ACC112 (cell line): ENCODE measurements at regions not wholly inside any gene's neighbourhood (a gene's known extent, or its start where the extent isn't known, plus 50 kb on each side); places are given as distances from the start of the nearest gene placed in this dataset.

Experiments
- H2AFZ ChIP-seq: fragments of 200-600 bp; sonication (generic); one replicate; pipeline ENCODE4 v1.6.0; 2017; ENCODE audit warnings: antibody characterized with exemption, low read length; ENCODE audit not compliant: unreplicated experiment
- H3K27ac ChIP-seq: fragments of 200-600 bp; sonication (generic); 2 replicates; pipeline ENCODE4 v1.5.1; 2014; ENCODE audit warnings: low read depth, mild to moderate bottlenecking, antibody characterized with exemption, low read length, moderate library complexity
- H3K27me3 ChIP-seq: fragments of 200-600 bp; sonication (generic); 2 replicates; pipeline ENCODE4 v1.6.1; 2014; ENCODE audit warnings: mild to moderate bottlenecking, antibody characterized with exemption, low read length, moderate library complexity, mixed read lengths; ENCODE audit not compliant: insufficient read depth
- H3K36me3 ChIP-seq: fragments of 200-600 bp; sonication (generic); 2 replicates; pipeline ENCODE4 v1.6.1; 2016; ENCODE audit warnings: mild to moderate bottlenecking, antibody characterized with exemption, low read length, moderate library complexity, mixed read lengths; ENCODE audit not compliant: insufficient read depth
- H3K4me1 ChIP-seq: fragments of 200-600 bp; sonication (generic); one replicate; pipeline ENCODE4 v1.6.1; 2016; ENCODE audit warnings: low read length, mixed read lengths; ENCODE audit not compliant: insufficient read depth, unreplicated experiment, control insufficient read depth
- H3K4me3 ChIP-seq: fragments of 200-600 bp; sonication (generic); 2 replicates; pipeline ENCODE4 v1.5.1; 2014; ENCODE audit warnings: mild to moderate bottlenecking, low read depth, low read length
- H3K79me2 ChIP-seq: fragments of 200-600 bp; sonication (generic); one replicate; pipeline ENCODE4 v1.6.0; 2016; ENCODE audit warnings: low read length; ENCODE audit not compliant: control insufficient read depth, unreplicated experiment, insufficient read depth

GRCh38 chr1:173275496-173275895 is 68.4 kb upstream of the TNFSF4 start:
- H3K79me2 ChIP-seq = no peaks in the 10 kb centered on the region
- H3K4me3 ChIP-seq = no peak overlapping the region

GRCh38 chr1:173276922-173277800 is 70.0 kb upstream of the TNFSF4 start:
- Histone ChIP-seq H2AFZ (no peak overlapping the region), H3K36me3 (no peaks in the 10 kb centered on the region), H3K79me2 (no peaks in the 10 kb centered on the region), H3K27me3 (no peaks in the 10 kb centered on the region), H3K4me1 (no peaks in the 10 kb centered on the region), H3K4me3 (no peak overlapping the region), H3K27ac (no peak overlapping the region)

More at GRCh38 chr1:173275496-173275895, 68.4 kb upstream of the TNFSF4 start:
- H2AFZ ChIP-seq = no peak overlapping the region
- no peak overlapping the region for H3K27ac ChIP-seq
- peaks cover 3% of the 10 kb centered on the region for H3K4me1 ChIP-seq
- no peaks in the 10 kb centered on the region for H3K36me3 ChIP-seq
- H3K27me3 ChIP-seq = no peaks in the 10 kb centered on the region

GRCh38 chr1:173280899-173281660 is 73.9 kb upstream of the TNFSF4 start:
- no peak overlapping the region for H2AFZ ChIP-seq
- H3K27ac ChIP-seq = no peak overlapping the region
- no peaks in the 10 kb centered on the region for H3K36me3 ChIP-seq
- no peaks in the 10 kb centered on the region for H3K4me1 ChIP-seq
- no peak overlapping the region for H3K4me3 ChIP-seq
- no peaks in the 10 kb centered on the region for H3K27me3 ChIP-seq
- H3K79me2 ChIP-seq = no peaks in the 10 kb centered on the region

GRCh38 chr1:173285048-173285447 is 77.9 kb upstream of the TNFSF4 start:
- Histone ChIP-seq H3K79me2 (no peaks in the 10 kb centered on the region), H3K27ac (no peak overlapping the region), H3K36me3 (no peaks in the 10 kb centered on the region), H3K4me1 (no peaks in the 10 kb centered on the region), H3K4me3 (no peak overlapping the region), H3K27me3 (no peaks in the 10 kb centered on the region), H2AFZ (no peak overlapping the region)

GRCh38 chr1:173287785-173288184 is 80.7 kb upstream of the TNFSF4 start:
- no peak overlapping the region for H2AFZ ChIP-seq
- H3K36me3 ChIP-seq = no peaks in the 10 kb centered on the region
- H3K4me3 ChIP-seq = no peak overlapping the region
- no peaks in the 10 kb centered on the region for H3K4me1 ChIP-seq
- no peaks in the 10 kb centered on the region for H3K27me3 ChIP-seq
- no peak overlapping the region for H3K27ac ChIP-seq
- H3K79me2 ChIP-seq = no peaks in the 10 kb centered on the region

- no peak overlapping the region for H3K27ac ChIP-seq
- no peaks in the 10 kb centered on the region for H3K27me3 ChIP-seq
- peaks cover 6% of the 10 kb centered on the region for H3K4me1 ChIP-seq
- H3K36me3 ChIP-seq = no peaks in the 10 kb centered on the region
- no peak overlapping the region for H3K4me3 ChIP-seq
- H2AFZ ChIP-seq = no peak overlapping the region
- no peaks in the 10 kb centered on the region for H3K79me2 ChIP-seq
Observed at GRCh38 chr1:173293756-173294155, 86.6 kb upstream of the TNFSF4 start.

- Histone ChIP-seq H3K36me3 (no peaks in the 10 kb centered on the region), H3K27me3 (no peaks in the 10 kb centered on the region), H3K4me1 (peaks cover 6% of the 10 kb centered on the region), H2AFZ (no peak overlapping the region), H3K79me2 (no peaks in the 10 kb centered on the region), H3K27ac (no peak overlapping the region), H3K4me3 (no peak overlapping the region)
Observed at GRCh38 chr1:173294843-173295242, 87.7 kb upstream of the TNFSF4 start.

- Histone ChIP-seq H3K4me1 (peaks cover 6% of the 10 kb centered on the region), H3K27me3 (no peaks in the 10 kb centered on the region), H3K36me3 (no peaks in the 10 kb centered on the region), H3K79me2 (no peaks in the 10 kb centered on the region), H2AFZ (no peak overlapping the region), H3K27ac (no peak overlapping the region), H3K4me3 (no peak overlapping the region)
Observed at GRCh38 chr1:173295391-173295790, 88.3 kb upstream of the TNFSF4 start.

- Histone ChIP-seq H2AFZ (no peak overlapping the region), H3K27me3 (no peaks in the 10 kb centered on the region), H3K36me3 (no peaks in the 10 kb centered on the region), H3K79me2 (no peaks in the 10 kb centered on the region), H3K4me3 (no peak overlapping the region), H3K4me1 (peaks cover 6% of the 10 kb centered on the region), H3K27ac (no peak overlapping the region)
Observed at GRCh38 chr1:173295995-173296394, 88.9 kb upstream of the TNFSF4 start.

- Histone ChIP-seq H3K79me2 (no peaks in the 10 kb centered on the region), H2AFZ (no peak overlapping the region), H3K27ac (no peak overlapping the region), H3K27me3 (no peaks in the 10 kb centered on the region), H3K36me3 (no peaks in the 10 kb centered on the region), H3K4me3 (no peak overlapping the region), H3K4me1 (peaks cover 6% of the 10 kb centered on the region)
Observed at GRCh38 chr1:173297798-173298391, 90.8 kb upstream of the TNFSF4 start.
